ENCODE measurements at regions not wholly inside any gene's neighbourhood (a gene's known extent, or its start where the extent isn't known, plus 50 kb on each side); places are given as distances from the start of the nearest gene placed in this dataset.
"Not testable (repeated sequence)": the region's sequence is repeated elsewhere in the genome, so short reads cannot be mapped to it uniquely, and the experiment has no call there.

- in situ Hi-C loops (cut with MboI; ENCODE audit: low sequenced_read_pairs), result loop anchor here (5.0 kb wide), 1 partner anchor 208 kb away; no protein-coding TSS in a partner anchor
Observed at GRCh38 chr12:131229079-131229425, 275.3 kb downstream of the ADGRD1 start.

- in situ Hi-C loops (cut with MboI; ENCODE audit: low sequenced_read_pairs), result loop anchor here (5.0 kb wide), 1 partner anchor 208 kb away; no protein-coding TSS in a partner anchor
Observed at GRCh38 chr12:131229426-131230339, 276.0 kb downstream of the ADGRD1 start.

- in situ Hi-C loops (cut with MboI; ENCODE audit: low sequenced_read_pairs), result no loop called here
Observed at GRCh38 chr12:131230340-131231031, 276.8 kb downstream of the ADGRD1 start.

- in situ Hi-C loops (cut with MboI; ENCODE audit: low sequenced_read_pairs), result no loop called here
Observed at GRCh38 chr12:131231032-131231980, 277.6 kb downstream of the ADGRD1 start.

GRCh38 chr12:131232036-131232435, 278.3 kb downstream of the ADGRD1 start:
- in situ Hi-C loops (cut with MboI; ENCODE audit: low sequenced_read_pairs), result no loop called here

GRCh38 chr12:131232872-131233271, 279.2 kb downstream of the ADGRD1 start:
- in situ Hi-C loops (cut with MboI; ENCODE audit: low sequenced_read_pairs), result not testable (repeated sequence)

- in situ Hi-C loops (cut with MboI; ENCODE audit: low sequenced_read_pairs), result not testable (repeated sequence)
Observed at GRCh38 chr12:131233850-131234789, 280.4 kb downstream of the ADGRD1 start.

GRCh38 chr12:131234841-131235271, 281.1 kb downstream of the ADGRD1 start:
- in situ Hi-C loops (cut with MboI; ENCODE audit: low sequenced_read_pairs), result not testable (repeated sequence)

- in situ Hi-C loops (cut with MboI; ENCODE audit: low sequenced_read_pairs), result no loop called here
Observed at GRCh38 chr12:131235871-131236271, 282.2 kb downstream of the ADGRD1 start.

GRCh38 chr12:131239384-131240094, 285.8 kb downstream of the ADGRD1 start:
- in situ Hi-C loops (cut with MboI; ENCODE audit: low sequenced_read_pairs), result no loop called here

- in situ Hi-C loops (cut with MboI; ENCODE audit: low sequenced_read_pairs), result no loop called here
Observed at GRCh38 chr12:131241517-131241916, 287.8 kb downstream of the ADGRD1 start.

- in situ Hi-C loops (cut with MboI; ENCODE audit: low sequenced_read_pairs), result no loop called here
Observed at GRCh38 chr12:131242741-131243496, 289.2 kb downstream of the ADGRD1 start.

- in situ Hi-C loops (cut with MboI; ENCODE audit: low sequenced_read_pairs), result not testable (repeated sequence)
Observed at GRCh38 chr12:131244157-131244688, 290.5 kb downstream of the ADGRD1 start.

- in situ Hi-C loops (cut with MboI; ENCODE audit: low sequenced_read_pairs), result not testable (repeated sequence)
Observed at GRCh38 chr12:131245161-131245560, 291.5 kb downstream of the ADGRD1 start.

- in situ Hi-C loops (cut with MboI; ENCODE audit: low sequenced_read_pairs), result no loop called here
Observed at GRCh38 chr12:131245564-131246355, 292.1 kb downstream of the ADGRD1 start.

- in situ Hi-C loops (cut with MboI; ENCODE audit: low sequenced_read_pairs), result not testable (repeated sequence)
Observed at GRCh38 chr12:131247026-131247725, 293.5 kb downstream of the ADGRD1 start.

GRCh38 chr12:131247875-131248274, 294.2 kb downstream of the ADGRD1 start:
- in situ Hi-C loops (cut with MboI; ENCODE audit: low sequenced_read_pairs), result not testable (repeated sequence)

Data from HL-60/S4 treated with phorbol 12-myristate 13-acetate at 8.2 ng/mL for 4 days and 3 days (cell line).